Natural killer cell (primary cell): ENCODE measurements at regions not wholly inside any gene's neighbourhood (a gene's known extent, or its start where the extent isn't known, plus 50 kb on each side); places are given as distances from the start of the nearest gene placed in this dataset.

Source experiments
- ATAC-seq, 3 donors: fragments of 150-1000 bp in 2 of 3; fragments of 200-7000 bp in 1 of 3; cut with Tn5 transposase; 1 replicate in 1 of 3; 2 replicates in 2 of 3; pipeline ENCODE4 v1.10.0; 2021; ENCODE audit warnings: mild to moderate bottlenecking in 2 of 3, moderate library complexity in 2 of 3
- DNase-seq, 2 donors: peaks; one replicate each; pipeline versions ENCODE4 v3.0.0 to v3.0.0-alpha.2; 2013 to 2021; ENCODE audit warnings: mixed read lengths in 1 of 2
- H3K27ac ChIP-seq: one replicate; pipeline ENCODE4 v1.5.1; 2013; ENCODE audit warnings: mild to moderate bottlenecking, low read length
- H3K27me3 ChIP-seq: one replicate; pipeline ENCODE4 v1.6.1; 2013; ENCODE audit warnings: low read length; ENCODE audit not compliant: control insufficient read depth, insufficient read depth
- H3K36me3 ChIP-seq: one replicate; pipeline ENCODE4 v1.6.1; 2013; ENCODE audit warnings: low read length; ENCODE audit not compliant: control insufficient read depth, insufficient read depth
- H3K4me1 ChIP-seq: one replicate; pipeline ENCODE4 v1.6.1; 2013; ENCODE audit warnings: low read length; ENCODE audit not compliant: control insufficient read depth, insufficient read depth
- H3K4me3 ChIP-seq: one replicate; pipeline ENCODE4 v1.5.1; 2013; ENCODE audit warnings: low read length
- H3K9me3 ChIP-seq: one replicate; pipeline ENCODE4 v1.6.1; 2013; ENCODE audit warnings: low read length; ENCODE audit not compliant: control insufficient read depth, insufficient read depth
- H3K27ac Mint-ChIP-seq, 2 donors: one replicate each; pipeline ENCODE4 v1.8.0; 2022; ENCODE audit warnings: mild to moderate bottlenecking in 2 of 2, mixed read lengths in 2 of 2, moderate library complexity in 1 of 2
- H3K27me3 Mint-ChIP-seq, 2 donors: one replicate each; pipeline ENCODE4 v1.8.0; 2022; ENCODE audit warnings: low read depth in 2 of 2, mixed read lengths in 2 of 2
- H3K36me3 Mint-ChIP-seq: one replicate; pipeline ENCODE4 v1.8.0; 2022; ENCODE audit warnings: mixed read lengths
- H3K4me1 Mint-ChIP-seq, 2 donors: one replicate each; pipeline ENCODE4 v1.8.0; 2022; ENCODE audit warnings: mixed read lengths in 2 of 2
- H3K4me3 Mint-ChIP-seq: one replicate; pipeline ENCODE4 v1.8.0; 2022; ENCODE audit warnings: mild to moderate bottlenecking, moderate library complexity, mixed read lengths
- H3K9me3 Mint-ChIP-seq, 2 donors: one replicate each; pipeline ENCODE4 v1.8.0; 2022; ENCODE audit warnings: mixed read lengths in 2 of 2
- WGBS: methylation state at CpG from one replicate; pipeline ENCODE4 v1.1.7; 2013; ENCODE audit warnings: missing lambda C conversion rate; ENCODE audit not compliant: insufficient coverage; 5-methylcytosine and 5-hydroxymethylcytosine counted together
- intact Hi-C: fragments of 100-400 bp; cut with micrococcal nuclease; formaldehyde crosslinking; loops from one replicate; pipeline ENCODE4 v1.14.2; 2022
- TF ChIP-seq, protein P1 (sequence below): fragments of 200-600 bp; IDR thresholded peaks from one replicate; pipeline ENCODE4 v1.8.0; 2022; ENCODE audit warnings: antibody characterized with exemption

DNA sequence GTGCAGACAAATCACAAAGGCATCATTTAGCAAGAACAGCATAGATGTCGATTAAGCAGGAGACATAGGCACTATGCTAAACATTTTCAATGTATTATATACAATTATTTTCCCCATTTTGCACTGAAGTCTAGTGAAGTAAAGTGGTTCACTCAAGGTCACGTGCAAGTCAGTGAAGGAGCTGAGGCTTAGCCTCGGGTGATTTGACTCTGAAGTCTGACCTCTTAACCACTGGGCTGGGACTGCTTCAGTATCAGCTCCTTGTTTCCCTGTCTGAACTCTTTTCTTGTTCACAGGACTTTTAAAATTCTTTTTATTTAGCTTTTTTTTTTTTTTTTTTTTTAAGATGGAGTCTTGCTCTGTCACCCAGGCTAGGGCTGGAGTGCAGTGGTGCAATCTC, 262.7 kb downstream of the DRD1 start:
- H3K27ac Mint-ChIP-seq = no peak overlapping the region
- H3K9me3 Mint-ChIP-seq = no peaks in the 10 kb centered on the region
- H3K27ac ChIP-seq = no peak overlapping the region
- no peaks in the 10 kb centered on the region for H3K4me1 ChIP-seq
- no peaks in the 10 kb centered on the region for H3K27me3 Mint-ChIP-seq
- H3K36me3 Mint-ChIP-seq = no peaks in the 10 kb centered on the region
- TF ChIP-seq, protein P1, sequence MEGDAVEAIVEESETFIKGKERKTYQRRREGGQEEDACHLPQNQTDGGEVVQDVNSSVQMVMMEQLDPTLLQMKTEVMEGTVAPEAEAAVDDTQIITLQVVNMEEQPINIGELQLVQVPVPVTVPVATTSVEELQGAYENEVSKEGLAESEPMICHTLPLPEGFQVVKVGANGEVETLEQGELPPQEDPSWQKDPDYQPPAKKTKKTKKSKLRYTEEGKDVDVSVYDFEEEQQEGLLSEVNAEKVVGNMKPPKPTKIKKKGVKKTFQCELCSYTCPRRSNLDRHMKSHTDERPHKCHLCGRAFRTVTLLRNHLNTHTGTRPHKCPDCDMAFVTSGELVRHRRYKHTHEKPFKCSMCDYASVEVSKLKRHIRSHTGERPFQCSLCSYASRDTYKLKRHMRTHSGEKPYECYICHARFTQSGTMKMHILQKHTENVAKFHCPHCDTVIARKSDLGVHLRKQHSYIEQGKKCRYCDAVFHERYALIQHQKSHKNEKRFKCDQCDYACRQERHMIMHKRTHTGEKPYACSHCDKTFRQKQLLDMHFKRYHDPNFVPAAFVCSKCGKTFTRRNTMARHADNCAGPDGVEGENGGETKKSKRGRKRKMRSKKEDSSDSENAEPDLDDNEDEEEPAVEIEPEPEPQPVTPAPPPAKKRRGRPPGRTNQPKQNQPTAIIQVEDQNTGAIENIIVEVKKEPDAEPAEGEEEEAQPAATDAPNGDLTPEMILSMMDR = no peak
- WGBS = 93% methylated on average over 3 of the region's 3 CpGs
- no peak overlapping the region for H3K4me3 ChIP-seq
- H3K4me3 Mint-ChIP-seq = no peak overlapping the region
- ATAC-seq (no peak), DNase-seq (no peak)
- intact Hi-C loops = no loop called here
- H3K9me3 ChIP-seq = no peaks in the 10 kb centered on the region
- no peaks in the 10 kb centered on the region for H3K4me1 Mint-ChIP-seq
- H3K27me3 ChIP-seq = no peaks in the 10 kb centered on the region
- no peaks in the 10 kb centered on the region for H3K36me3 ChIP-seq

DNA sequence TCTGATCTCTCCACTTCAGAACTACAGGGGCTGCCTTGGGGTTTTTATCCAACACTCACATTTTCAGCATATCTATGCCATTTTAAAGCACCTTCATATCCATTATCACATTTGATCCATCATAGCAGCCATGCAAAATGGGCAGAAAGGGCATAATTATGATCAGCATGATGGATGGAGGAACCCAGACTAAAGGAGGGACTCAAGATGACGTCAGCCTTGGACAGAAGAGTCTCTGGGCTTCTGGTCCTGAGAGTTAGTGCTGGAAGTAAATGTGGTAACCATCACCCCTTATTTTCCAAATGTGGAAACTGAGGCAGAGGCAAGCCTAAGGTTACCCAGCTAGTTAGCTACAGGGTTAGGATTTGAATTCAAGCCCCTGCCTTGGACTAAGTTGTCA, 273.1 kb downstream of the DRD1 start:
- H3K4me1 Mint-ChIP-seq = no peaks in the 10 kb centered on the region
- WGBS = 86% methylated on average over 1 of the region's 1 CpG
- no peak for ATAC-seq
- no peaks in the 10 kb centered on the region for H3K36me3 Mint-ChIP-seq
- TF ChIP-seq, protein P1 = no peak
- Histone ChIP-seq H3K36me3 (no peaks in the 10 kb centered on the region), H3K4me1 (no peaks in the 10 kb centered on the region), H3K27ac (no peak overlapping the region), H3K27me3 (no peaks in the 10 kb centered on the region), H3K9me3 (no peaks in the 10 kb centered on the region), H3K4me3 (no peak overlapping the region)
- H3K9me3 Mint-ChIP-seq = peaks cover 0 to 5% of the 10 kb centered on the region in 2 donors
- DNase-seq = no peak
- intact Hi-C loops = no loop called here
- no peak overlapping the region for H3K27ac Mint-ChIP-seq
- H3K27me3 Mint-ChIP-seq = no peaks in the 10 kb centered on the region
- H3K4me3 Mint-ChIP-seq = no peak overlapping the region

DNA sequence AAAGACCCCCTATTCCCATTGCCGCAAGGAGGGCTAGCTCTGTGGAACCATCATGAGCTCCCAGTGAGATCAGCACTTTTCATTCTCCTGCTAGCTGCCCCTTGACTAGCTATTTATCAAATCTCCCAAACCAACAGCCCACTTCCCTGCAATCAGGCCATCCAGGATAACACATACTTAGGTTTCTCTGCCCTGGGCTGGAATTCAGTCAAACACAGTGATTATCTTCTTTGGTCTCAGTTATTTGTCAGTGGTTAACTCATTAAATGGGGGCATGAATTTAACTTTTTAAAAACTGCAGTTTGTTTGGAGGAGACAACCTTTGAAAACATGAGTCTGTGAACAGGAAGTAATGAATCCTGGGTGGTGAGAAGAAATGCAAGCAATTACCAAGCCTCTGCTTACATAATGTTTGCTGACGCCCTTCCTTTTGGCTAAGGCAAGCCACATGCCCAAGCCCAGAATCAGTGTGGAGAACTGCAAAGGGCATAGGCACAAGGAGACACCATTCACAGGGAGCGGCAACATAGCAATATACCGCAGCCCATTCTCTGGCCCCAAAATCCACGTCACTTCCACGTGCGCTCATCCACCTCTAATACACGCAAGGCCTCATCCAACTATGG, 275.0 kb downstream of the DRD1 start:
- Mint-ChIP-seq H3K36me3 (no peaks in the 10 kb centered on the region), H3K27me3 (no peaks in the 10 kb centered on the region), H3K4me1 (no peaks in the 10 kb centered on the region), H3K27ac (no peak overlapping the region), H3K9me3 (peaks cover 0 to 5% of the 10 kb centered on the region in 2 donors), H3K4me3 (no peak overlapping the region)
- Histone ChIP-seq H3K4me1 (no peaks in the 10 kb centered on the region), H3K9me3 (no peaks in the 10 kb centered on the region), H3K4me3 (no peak overlapping the region), H3K36me3 (no peaks in the 10 kb centered on the region), H3K27ac (no peak overlapping the region), H3K27me3 (no peaks in the 10 kb centered on the region)
- WGBS = 81% methylated on average over 8 of the region's 8 CpGs
- intact Hi-C loops = no loop called here
- TF ChIP-seq, protein P1 = no peak
- DNase-seq (no peak), ATAC-seq (no peak)

DNA sequence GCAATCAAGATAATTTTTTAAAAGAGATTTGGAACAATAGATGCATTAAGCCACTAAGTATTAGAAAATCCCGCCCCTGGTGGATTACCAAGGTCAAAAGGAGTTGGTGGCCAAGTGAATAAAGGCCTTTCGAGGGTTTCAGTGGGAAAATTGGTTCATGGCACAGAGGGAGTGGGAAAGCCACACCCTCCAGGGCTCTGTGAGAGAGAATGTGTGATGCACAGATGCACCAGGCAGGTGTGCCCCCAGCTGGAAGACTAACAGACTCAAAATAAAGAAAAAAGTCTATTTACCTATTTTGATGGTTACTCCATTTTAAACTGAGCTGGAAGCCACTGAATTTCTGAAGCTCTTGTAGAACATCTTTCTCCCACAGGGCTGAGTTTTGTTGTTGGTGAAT, 278.0 kb downstream of the DRD1 start:
- H3K27ac Mint-ChIP-seq = no peak overlapping the region
- H3K9me3 Mint-ChIP-seq = peaks cover 0 to 2% of the 10 kb centered on the region in 2 donors
- intact Hi-C loops = no loop called here
- ATAC-seq = no peak
- Histone ChIP-seq H3K9me3 (no peaks in the 10 kb centered on the region), H3K4me3 (no peak overlapping the region), H3K4me1 (no peaks in the 10 kb centered on the region), H3K27ac (no peak overlapping the region), H3K36me3 (no peaks in the 10 kb centered on the region), H3K27me3 (no peaks in the 10 kb centered on the region)
- no peaks in the 10 kb centered on the region for H3K36me3 Mint-ChIP-seq
- no peaks in the 10 kb centered on the region for H3K27me3 Mint-ChIP-seq
- TF ChIP-seq, protein P1 = no peak
- no peaks in the 10 kb centered on the region for H3K4me1 Mint-ChIP-seq
- H3K4me3 Mint-ChIP-seq = no peak overlapping the region
- DNase-seq = no peak
- 58% methylated on average over 2 of the region's 2 CpGs for WGBS
